ENCODE measurements at regions not wholly inside any gene's neighbourhood (a gene's known extent, or its start where the extent isn't known, plus 50 kb on each side); places are given as distances from the start of the nearest gene placed in this dataset.

- DNase-seq (ENCODE audit: low read depth), result no peak
- no peak overlapping the region for H3K4me3 ChIP-seq (ENCODE audit: low read length)
- TF ChIP-seq CTCF (conservative IDR thresholded peaks at IDR 0.05; ENCODE audit: low read depth, low read length), result no peak
These were observed 329.3 kb downstream of the SUCLA2 start for GRCh38 chr13:47671776-47672175.

GRCh38 chr13:47665043-47665442 lies 336.0 kb downstream of the SUCLA2 start:
- DNase-seq (ENCODE audit: low read depth), result no peak
- no peak overlapping the region for H3K4me3 ChIP-seq (ENCODE audit: low read length)
- TF ChIP-seq CTCF (conservative IDR thresholded peaks at IDR 0.05; ENCODE audit: low read depth, low read length), result no peak

GRCh38 chr13:47661076-47661475 lies 340.0 kb downstream of the SUCLA2 start:
- H3K4me3 ChIP-seq (ENCODE audit: low read length), result no peak overlapping the region
- no peak for TF ChIP-seq CTCF (conservative IDR thresholded peaks at IDR 0.05; ENCODE audit: low read depth, low read length)
- no peak for DNase-seq (ENCODE audit: low read depth)

GRCh38 chr13:47656651-47657050 lies 344.4 kb downstream of the SUCLA2 start:
- DNase-seq (ENCODE audit: low read depth), result no peak
- H3K4me3 ChIP-seq (ENCODE audit: low read length), result no peak overlapping the region
- TF ChIP-seq CTCF (conservative IDR thresholded peaks at IDR 0.05; ENCODE audit: low read depth, low read length), result no peak

GRCh38 chr13:47650209-47650608 lies 350.9 kb downstream of the SUCLA2 start:
- no peak for TF ChIP-seq CTCF (conservative IDR thresholded peaks at IDR 0.05; ENCODE audit: low read depth, low read length)
- no peak overlapping the region for H3K4me3 ChIP-seq (ENCODE audit: low read length)
- DNase-seq (ENCODE audit: low read depth), result no peak

- DNase-seq (ENCODE audit: low read depth), result no peak
- H3K4me3 ChIP-seq (ENCODE audit: low read length), result no peak overlapping the region
- TF ChIP-seq CTCF (conservative IDR thresholded peaks at IDR 0.05; ENCODE audit: low read depth, low read length), result no peak
These were observed 354.1 kb downstream of the SUCLA2 start for GRCh38 chr13:47647001-47647400.

GRCh38 chr13:47646298-47646697 lies 354.8 kb downstream of the SUCLA2 start:
- H3K4me3 ChIP-seq (ENCODE audit: low read length), result no peak overlapping the region
- no peak for TF ChIP-seq CTCF (conservative IDR thresholded peaks at IDR 0.05; ENCODE audit: low read depth, low read length)
- DNase-seq (ENCODE audit: low read depth), result no peak
